PC-9 (cell line): ENCODE measurements at regions not wholly inside any gene's neighbourhood (a gene's known extent, or its start where the extent isn't known, plus 50 kb on each side); places are given as distances from the start of the nearest gene placed in this dataset.
A peak's percentile ranks its signal among the peaks of the same experiment; 100 is the strongest.

ENCODE experiments used
- BruUV-seq: library from RNA; stranded (reverse); fragments of 400-500 nt; replicated peaks from 2 replicates; lab custom pipeline; 2021; lab: Mats Ljungman, UMichigan
- CTCF ChIA-PET: fragments of 300-600 bp; sonication (Branson Sonifier 250); formaldehyde crosslinking; loops from one replicate; lab custom pipeline; 2022; ENCODE audit warnings: antibody characterized with exemption; lab: Charles Lee
- POLR2A ChIA-PET: fragments of 300-600 bp; sonication (Branson Sonifier 250); formaldehyde crosslinking; loops from one replicate; lab custom pipeline; 2022; ENCODE audit warnings: antibody characterized with exemption; ENCODE audit not compliant: unreplicated experiment; lab: Charles Lee
- DNase-seq, 2 experiments: peaks; one replicate each; pipeline versions ENCODE4 v3.0.0 to v3.0.0-alpha.2; 2015 to 2022; ENCODE audit warnings: mixed read lengths in 1 of 2
- H2AFZ ChIP-seq: fragments of 200-600 bp; sonication (generic); 2 replicates; pipeline ENCODE4 v1.8.1; 2017; ENCODE audit warnings: antibody characterized with exemption
- H3F3A ChIP-seq: fragments of 200-600 bp; sonication (generic); 2 replicates; pipeline ENCODE4 v1.8.1; 2017; ENCODE audit warnings: antibody characterized with exemption, mild to moderate bottlenecking, low read depth; ENCODE audit not compliant: insufficient read depth
- H3K27ac ChIP-seq: fragments of 200-600 bp; sonication (generic); 2 replicates; pipeline ENCODE4 v1.6.1; 2016; ENCODE audit warnings: mixed run types
- H3K27me3 ChIP-seq: fragments of 200-600 bp; sonication (generic); 2 replicates; pipeline ENCODE4 v1.6.1; 2016; ENCODE audit warnings: low read depth, mixed run types; ENCODE audit not compliant: insufficient read depth
- H3K36me3 ChIP-seq: fragments of 200-600 bp; sonication (generic); 2 replicates; pipeline ENCODE4 v1.6.1; 2016; ENCODE audit warnings: low read depth, mixed run types
- H3K4me1 ChIP-seq: fragments of 200-600 bp; sonication (generic); replicated peaks from 2 replicates; pipeline ENCODE4 v1.6.1; 2016; ENCODE audit warnings: mixed run types; ENCODE audit not compliant: insufficient read depth
- H3K4me2 ChIP-seq: fragments of 200-600 bp; sonication (generic); 2 replicates; pipeline ENCODE4 v1.6.1; 2017; ENCODE audit warnings: mixed run types
- H3K4me3 ChIP-seq: fragments of 200-600 bp; sonication (generic); 2 replicates; pipeline ENCODE4 v1.6.1; 2016; ENCODE audit warnings: mixed run types
- H3K79me2 ChIP-seq: fragments of 200-600 bp; sonication (generic); 2 replicates; pipeline ENCODE4 v1.6.1; 2017; ENCODE audit warnings: low read depth, mixed run types
- H3K9me2 ChIP-seq: fragments of 200-600 bp; sonication (generic); 2 replicates; pipeline ENCODE4 v1.8.1; 2017; ENCODE audit warnings: mild to moderate bottlenecking; ENCODE audit not compliant: insufficient read depth
- H3K9me3 ChIP-seq: fragments of 200-600 bp; sonication (generic); 2 replicates; pipeline ENCODE4 v1.8.1; 2016; ENCODE audit warnings: low read depth; ENCODE audit not compliant: insufficient read depth
- H4K20me1 ChIP-seq: fragments of 200-600 bp; sonication (generic); 2 replicates; pipeline ENCODE4 v1.8.1; 2017; ENCODE audit not compliant: insufficient read depth
- CTCF ChIP-seq: fragments of 200-600 bp; sonication (generic); conservative IDR thresholded peaks from 2 replicates; pipeline ENCODE4 v1.6.1; 2017; ENCODE audit warnings: mixed run types, antibody characterized with exemption, mild to moderate bottlenecking, moderate library complexity
- EZH2 ChIP-seq: fragments of 200-600 bp; sonication (generic); IDR thresholded peaks from 2 replicates; pipeline ENCODE4 v1.8.0; 2017; ENCODE audit warnings: antibody characterized with exemption, low read depth
- intact Hi-C: fragments of 100-400 bp; cut with micrococcal nuclease; formaldehyde crosslinking; loops from one replicate; pipeline ENCODE4 v1.10.0; 2022; ENCODE audit not compliant: unreplicated experiment

GRCh38 chr11:126140926-126141280 is 70.5 kb downstream of the RPUSD4 start:
- Histone ChIP-seq H3K9me3 (no peaks in the 10 kb centered on the region), H4K20me1 (no peaks in the 10 kb centered on the region), H3K4me2 (no peak overlapping the region), H3K27ac (no peak overlapping the region), H3K9me2 (no peaks in the 10 kb centered on the region), H3K4me1 (no peaks in the 10 kb centered on the region), H3K79me2 (no peaks in the 10 kb centered on the region), H3K4me3 (no peak overlapping the region), H3K36me3 (no peaks in the 10 kb centered on the region), H3F3A (no peaks in the 10 kb centered on the region), H2AFZ (no peak overlapping the region), H3K27me3 (peaks cover 28% of the 10 kb centered on the region)
- intact Hi-C loops, result no loop called here
- CTCF ChIA-PET, result no interaction called here
- POLR2A ChIA-PET, result no interaction called here
- DNase-seq, result peak in 1 of 2 experiments; percentile 19
- no peak for TF ChIP-seq CTCF
- TF ChIP-seq EZH2, result no peak
- no TSS peak for BruUV-seq

- Histone ChIP-seq H3K36me3 (no peaks in the 10 kb centered on the region), H3K27ac (no peak overlapping the region), H3K4me3 (no peak overlapping the region), H3K9me3 (no peaks in the 10 kb centered on the region), H3F3A (no peaks in the 10 kb centered on the region), H3K4me2 (no peak overlapping the region), H3K4me1 (no peaks in the 10 kb centered on the region), H2AFZ (no peak overlapping the region), H4K20me1 (no peaks in the 10 kb centered on the region), H3K79me2 (no peaks in the 10 kb centered on the region), H3K27me3 (peaks cover 28% of the 10 kb centered on the region), H3K9me2 (no peaks in the 10 kb centered on the region)
- CTCF ChIA-PET, result no interaction called here
- intact Hi-C loops, result no loop called here
- POLR2A ChIA-PET, result no interaction called here
- TF ChIP-seq CTCF (no peak), EZH2 (no peak)
- no TSS peak for BruUV-seq
- no peak for DNase-seq
Observed at GRCh38 chr11:126140201-126140925, 71.1 kb downstream of the RPUSD4 start.

GRCh38 chr11:126139111-126140091 is 72.0 kb downstream of the RPUSD4 start:
- no peaks in the 10 kb centered on the region for H3K36me3 ChIP-seq
- no peak overlapping the region for H3K4me2 ChIP-seq
- H2AFZ ChIP-seq, result no peak overlapping the region
- DNase-seq, result no peak
- H3K79me2 ChIP-seq, result no peaks in the 10 kb centered on the region
- no peaks in the 10 kb centered on the region for H4K20me1 ChIP-seq
- no TSS peak for BruUV-seq
- H3F3A ChIP-seq, result no peaks in the 10 kb centered on the region
- H3K4me3 ChIP-seq, result no peak overlapping the region
- peaks cover 28% of the 10 kb centered on the region for H3K27me3 ChIP-seq
- no peak overlapping the region for H3K27ac ChIP-seq
- no peaks in the 10 kb centered on the region for H3K9me2 ChIP-seq
- TF ChIP-seq CTCF (no peak), EZH2 (no peak)
- no peaks in the 10 kb centered on the region for H3K9me3 ChIP-seq
- POLR2A ChIA-PET, result no interaction called here
- CTCF ChIA-PET, result no interaction called here
- H3K4me1 ChIP-seq, result no peaks in the 10 kb centered on the region
- intact Hi-C loops, result no loop called here
